GM12872 (cell line): ENCODE measurements at regions not wholly inside any gene's neighbourhood (a gene's known extent, or its start where the extent isn't known, plus 50 kb on each side); places are given as distances from the start of the nearest gene placed in this dataset.

Experiments
- CTCF ChIP-seq: IDR thresholded peaks from 3 replicates; pipeline ENCODE4 v1.5.1; 2011; ENCODE audit warnings: low read depth, mild to moderate bottlenecking, low read length, moderate library complexity; ENCODE audit not compliant: insufficient read depth

GRCh38 chr1:56297904-56298303 is 281.5 kb downstream of the PLPP3 start:
- no peak for TF ChIP-seq CTCF

GRCh38 chr1:56297208-56297607 is 282.2 kb downstream of the PLPP3 start:
- TF ChIP-seq CTCF = no peak

GRCh38 chr1:56295949-56296929 is 283.1 kb downstream of the PLPP3 start:
- TF ChIP-seq CTCF = no peak

GRCh38 chr1:56291374-56291919 is 287.9 kb downstream of the PLPP3 start:
- no peak for TF ChIP-seq CTCF

DNA sequence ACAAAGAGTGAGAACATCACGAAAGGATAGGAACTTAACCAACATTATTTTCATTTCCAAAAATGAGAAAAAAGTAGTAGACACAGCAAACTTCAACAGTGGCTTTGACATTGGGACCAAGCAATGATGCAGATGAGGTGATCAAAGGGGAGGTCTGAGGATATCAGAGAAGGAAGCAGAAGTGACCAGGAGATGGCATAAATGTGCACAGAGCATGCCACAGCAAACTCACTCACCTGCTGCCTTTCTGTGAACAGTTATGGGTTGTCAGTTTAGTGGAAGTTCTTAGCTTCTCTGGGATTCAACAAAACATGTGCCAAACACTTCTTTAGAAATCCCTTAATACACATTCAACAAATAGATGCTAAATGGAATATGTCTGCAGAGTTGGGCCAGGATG is 290.1 kb downstream of the PLPP3 start:
- no peak for TF ChIP-seq CTCF

GRCh38 chr1:56287721-56288120 is 291.6 kb downstream of the PLPP3 start:
- no peak for TF ChIP-seq CTCF

GRCh38 chr1:56286956-56287355 is 292.4 kb downstream of the PLPP3 start:
- TF ChIP-seq CTCF = no peak
